IMR-90 (cell line): ENCODE measurements at regions not wholly inside any gene's neighbourhood (a gene's known extent, or its start where the extent isn't known, plus 50 kb on each side); places are given as distances from the start of the nearest gene placed in this dataset.

Source experiments
- ATAC-seq: fragments of 200-7000 bp; cut with Tn5 transposase; 2 replicates; pipeline ENCODE4 v1.9.1; 2020; ENCODE audit warnings: low read depth, mild to moderate bottlenecking, moderate library complexity
- BruUV-seq: library from RNA; stranded (reverse); fragments of 400-500 nt; replicated peaks from 2 replicates; lab custom pipeline; 2021; lab: Mats Ljungman, UMichigan
- CTCF ChIA-PET: fragments of 300-600 bp; formaldehyde crosslinking; extraction: SDS; loops from one replicate; lab custom pipeline; 2021; ENCODE audit warnings: antibody characterized with exemption; lab: Yijun Ruan, JAX
- POLR2A ChIA-PET: fragments of 300-600 bp; sonication (Branson Sonifier 250); formaldehyde crosslinking; loops from one replicate; lab custom pipeline; 2022; ENCODE audit warnings: antibody characterized with exemption; ENCODE audit not compliant: unreplicated experiment; lab: Charles Lee
- DNase-seq: peaks from one replicate; pipeline ENCODE4 v3.0.0; 2013
- H2AFZ ChIP-seq: replicated peaks from 2 replicates; pipeline ENCODE3; 2013; ENCODE audit warnings: low read length, mild to moderate bottlenecking; ENCODE audit not compliant: poor library complexity
- H2AK5ac ChIP-seq: 2 replicates; pipeline ENCODE4 v1.6.1; 2013; ENCODE audit warnings: low read depth, low read length, inconsistent platforms
- H2AK9ac ChIP-seq: replicated peaks from 2 replicates; pipeline ENCODE3; 2013; ENCODE audit warnings: mild to moderate bottlenecking, low read depth, low read length, moderate library complexity; ENCODE audit not compliant: poor library complexity
- H2BK120ac ChIP-seq: 2 replicates; pipeline ENCODE4 v1.6.1; 2013; ENCODE audit warnings: low read depth, low read length, inconsistent platforms
- H2BK15ac ChIP-seq: 3 replicates; pipeline ENCODE4 v1.6.1; 2013; ENCODE audit warnings: low read depth, low read length, inconsistent platforms
- H2BK20ac ChIP-seq: 2 replicates; pipeline ENCODE4 v1.6.1; 2013; ENCODE audit warnings: low read depth, mild to moderate bottlenecking, inconsistent platforms, low read length, moderate library complexity
- H2BK5ac ChIP-seq: 2 replicates; pipeline ENCODE4 v1.6.1; 2013; ENCODE audit warnings: mild to moderate bottlenecking, low read depth, low read length, inconsistent platforms; ENCODE audit not compliant: poor library complexity, severe bottlenecking
- H3K14ac ChIP-seq: replicated peaks from 2 replicates; pipeline ENCODE4 v1.6.1; 2013; ENCODE audit warnings: low read depth, low read length, inconsistent platforms
- H3K18ac ChIP-seq: 2 replicates; pipeline ENCODE4 v1.6.1; 2013; ENCODE audit warnings: low read depth, low read length, control low read depth
- H3K23ac ChIP-seq: 2 replicates; pipeline ENCODE4 v1.6.1; 2013; ENCODE audit warnings: low read depth, low read length, inconsistent platforms
- H3K27ac ChIP-seq: 2 replicates; pipeline ENCODE4 v1.5.1; 2013; ENCODE audit warnings: mild to moderate bottlenecking, control low read depth, low read length; ENCODE audit not compliant: insufficient read depth
- H3K27me3 ChIP-seq: 2 replicates; pipeline ENCODE4 v1.6.1; 2013; ENCODE audit warnings: low read length; ENCODE audit not compliant: control insufficient read depth, insufficient read depth
- H3K36me3 ChIP-seq: 2 replicates; pipeline ENCODE4 v1.6.1; 2013; ENCODE audit warnings: low read length, mixed read lengths; ENCODE audit not compliant: control insufficient read depth, insufficient read depth
- H3K4ac ChIP-seq: 2 replicates; pipeline ENCODE4 v1.6.1; 2013; ENCODE audit warnings: low read depth, low read length, inconsistent platforms
- H3K4me1 ChIP-seq: 2 replicates; pipeline ENCODE4 v1.6.1; 2013; ENCODE audit warnings: low read length, mixed read lengths; ENCODE audit not compliant: control insufficient read depth, insufficient read depth
- H3K4me2 ChIP-seq: 2 replicates; pipeline ENCODE4 v1.6.1; 2013; ENCODE audit warnings: low read depth, mild to moderate bottlenecking, control low read depth, low read length, moderate library complexity
- H3K4me3 ChIP-seq: 2 replicates; pipeline ENCODE4 v1.5.1; 2013; ENCODE audit warnings: low read depth, mild to moderate bottlenecking, control low read depth, low read length, moderate library complexity; ENCODE audit not compliant: insufficient read depth
- H3K56ac ChIP-seq: 2 replicates; pipeline ENCODE4 v1.6.1; 2013; ENCODE audit warnings: low read length, inconsistent platforms; ENCODE audit not compliant: insufficient read depth; ENCODE audit errors: extremely low read depth
- H3K79me1 ChIP-seq, 2 experiments: 2 replicates each; pipeline ENCODE4 v1.6.1; 2013; ENCODE audit warnings: low read length in 2 of 2, inconsistent platforms in 1 of 2, low read depth in 1 of 2
- H3K9ac ChIP-seq: 2 replicates; pipeline ENCODE4 v1.6.1; 2013; ENCODE audit warnings: low read depth, low read length, control low read depth
- H3K9me1 ChIP-seq: 2 replicates; pipeline ENCODE4 v1.6.1; 2013; ENCODE audit warnings: low read length, inconsistent platforms; ENCODE audit not compliant: insufficient read depth
- H3K9me3 ChIP-seq: 2 replicates; pipeline ENCODE4 v1.6.1; 2013; ENCODE audit warnings: low read length; ENCODE audit not compliant: control insufficient read depth, insufficient read depth
- H4K20me1 ChIP-seq: 2 replicates; pipeline ENCODE4 v1.6.1; 2013; ENCODE audit warnings: low read length, inconsistent platforms; ENCODE audit not compliant: insufficient read depth
- H4K5ac ChIP-seq: 2 replicates; pipeline ENCODE4 v1.6.1; 2013; ENCODE audit warnings: mild to moderate bottlenecking, low read depth, low read length, control low read depth
- H4K8ac ChIP-seq, 2 experiments: 2 replicates each; pipeline ENCODE4 v1.6.1; 2013; ENCODE audit warnings: low read depth in 2 of 2, low read length in 2 of 2, control low read depth in 1 of 2, inconsistent platforms in 1 of 2
- H4K91ac ChIP-seq: 2 replicates; pipeline ENCODE4 v1.6.1; 2013; ENCODE audit warnings: low read depth, low read length, inconsistent platforms; ENCODE audit not compliant: insufficient read depth
- BHLHE40 ChIP-seq: fragments of 150-350 bp; IDR thresholded peaks from 2 replicates; pipeline ENCODE4 v1.6.1; 2016; ENCODE audit warnings: mild to moderate bottlenecking, low read depth, low read length
- CEBPB ChIP-seq: IDR thresholded peaks from 2 replicates; pipeline ENCODE4 v1.6.1; 2012; ENCODE audit warnings: low read depth, low read length, improper control_type of control experiment
- CHD1 ChIP-seq: IDR thresholded peaks from 2 replicates; pipeline ENCODE4 v1.6.1; 2012; ENCODE audit warnings: low read depth, low read length, improper control_type of control experiment
- FOS ChIP-seq: fragments of 150-350 bp; IDR thresholded peaks from 2 replicates; pipeline ENCODE4 v1.6.1; 2016; ENCODE audit warnings: low read depth, low read length
- MAFK ChIP-seq: IDR thresholded peaks from 2 replicates; pipeline ENCODE4 v1.6.1; 2012; ENCODE audit warnings: low read depth, low read length, improper control_type of control experiment
- MAZ ChIP-seq: IDR thresholded peaks from 2 replicates; pipeline ENCODE4 v1.6.1; 2012; ENCODE audit warnings: low read depth, mild to moderate bottlenecking, low read length, improper control_type of control experiment, moderate library complexity, borderline replicate concordance
- MXI1 ChIP-seq: IDR thresholded peaks from 2 replicates; pipeline ENCODE4 v1.6.1; 2012; ENCODE audit warnings: low read depth, mild to moderate bottlenecking, low read length, moderate library complexity, borderline replicate concordance
- NFE2L2 ChIP-seq: fragments of 150-350 bp; IDR thresholded peaks from 2 replicates; pipeline ENCODE4 v1.6.1; 2016; ENCODE audit warnings: low read depth, mild to moderate bottlenecking, low read length
- POLR2A ChIP-seq: IDR thresholded peaks from 2 replicates; pipeline ENCODE4 v1.6.1; 2012; ENCODE audit warnings: mild to moderate bottlenecking, low read depth, low read length
- RAD21 ChIP-seq: IDR thresholded peaks from 2 replicates; pipeline ENCODE4 v1.6.1; 2012; ENCODE audit warnings: low read length, improper control_type of control experiment
- RCOR1 ChIP-seq: IDR thresholded peaks from 2 replicates; pipeline ENCODE4 v1.6.1; 2012; ENCODE audit warnings: mild to moderate bottlenecking, low read length, improper control_type of control experiment; ENCODE audit not compliant: insufficient replicate concordance
- RFX5 ChIP-seq: IDR thresholded peaks from 2 replicates; pipeline ENCODE4 v1.8.0; 2012; ENCODE audit warnings: low read depth, mild to moderate bottlenecking, low read length, moderate library complexity
- SMC3 ChIP-seq: fragments of 150-350 bp; IDR thresholded peaks from 2 replicates; pipeline ENCODE4 v1.6.1; 2016; ENCODE audit warnings: low read depth, mild to moderate bottlenecking, antibody characterized with exemption, low read length, moderate library complexity
- dilution Hi-C: fragments of 300-500 bp; cut with HindIII; formaldehyde crosslinking; loops from one replicate; pipeline ENCODE4 v1.14.3; 2018; ENCODE audit warnings: low sequenced_read_pairs; ENCODE audit not compliant: unreplicated experiment
- in situ Hi-C: fragments of 300-500 bp; cut with MboI; formaldehyde crosslinking; loops from 3 replicates; pipeline ENCODE4 v1.14.3; 2019; ENCODE audit warnings: low sequenced_read_pairs, inconsistent platforms, mixed read lengths
- intact Hi-C: fragments of 100-400 bp; cut with micrococcal nuclease; formaldehyde crosslinking; loops from 2 replicates; pipeline ENCODE4 v1.10.0; 2022
- TF ChIP-seq, protein P1 (sequence below): conservative IDR thresholded peaks from 2 replicates; pipeline ENCODE4 v1.5.1; 2012; ENCODE audit warnings: mild to moderate bottlenecking, low read depth, low read length, improper control_type of control experiment
- TF ChIP-seq, protein P2 (sequence below): fragments of 150-350 bp; IDR thresholded peaks from 2 replicates; pipeline ENCODE4 v1.6.1; 2016; ENCODE audit warnings: low read depth, mild to moderate bottlenecking, low read length, moderate library complexity, borderline replicate concordance
- TF ChIP-seq, protein P3 (sequence below): fragments of 150-350 bp; IDR thresholded peaks from 2 replicates; pipeline ENCODE4 v1.6.1; 2017; ENCODE audit warnings: mild to moderate bottlenecking, antibody characterized with exemption, low read length, low read depth

DNA sequence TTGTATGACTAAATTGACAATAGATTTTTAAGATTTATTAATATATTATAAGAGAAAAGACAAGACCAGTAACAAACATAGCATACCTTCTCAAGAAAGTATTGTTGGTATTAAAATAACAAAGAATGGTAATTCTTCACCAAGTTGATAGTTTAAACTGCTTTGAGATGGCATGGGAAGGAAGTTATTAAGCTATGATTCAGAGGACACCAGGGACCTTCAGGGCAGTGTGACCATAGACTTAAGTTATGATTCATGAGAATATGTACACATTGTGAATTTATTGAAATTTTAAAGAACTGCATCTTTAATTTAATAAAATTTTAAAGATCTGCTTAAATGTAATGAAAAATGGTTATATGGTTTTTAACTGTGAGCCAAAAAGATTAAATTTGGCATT, 205.7 kb downstream of the DSEL start:
- H3K79me1 ChIP-seq = no peaks in the 10 kb centered on the region
- H3K18ac ChIP-seq = no peak overlapping the region
- H2BK20ac ChIP-seq = no peak overlapping the region
- H3K9me1 ChIP-seq = no peaks in the 10 kb centered on the region
- 0 out of 3 replicates have a peak overlapping the region, but pooled peaks have one; percentile 20 for H2BK15ac ChIP-seq
- no peak overlapping the region for H4K8ac ChIP-seq
- H3K36me3 ChIP-seq = no peaks in the 10 kb centered on the region
- H3K4ac ChIP-seq = no peak overlapping the region
- H2BK120ac ChIP-seq = no peak overlapping the region
- H4K20me1 ChIP-seq = no peaks in the 10 kb centered on the region
- H3K9me3 ChIP-seq = no peaks in the 10 kb centered on the region
- H2AK5ac ChIP-seq = no peak overlapping the region; the same call in 1 of the 2 replicates
- H3K23ac ChIP-seq = no peak overlapping the region
- no peak overlapping the region for H3K27ac ChIP-seq
- DNase-seq = peak; percentile 47
- no peak overlapping the region for H3K14ac ChIP-seq
- no peak overlapping the region for H3K4me2 ChIP-seq
- dilution Hi-C loops (no loop called here), in situ Hi-C loops (no loop called here), intact Hi-C loops (loop anchor here (5.0 kb wide), 1 partner anchor 36 kb away; no protein-coding TSS in a partner anchor)
- no peaks in the 10 kb centered on the region for H3K4me1 ChIP-seq
- H4K91ac ChIP-seq = no peak overlapping the region
- no peak overlapping the region for H3K4me3 ChIP-seq
- no peak overlapping the region for H3K9ac ChIP-seq
- no peaks in the 10 kb centered on the region for H3K27me3 ChIP-seq
- no peak overlapping the region for H2AFZ ChIP-seq
- no TSS peak for BruUV-seq
- CTCF ChIA-PET = interaction anchor here (0.6 kb wide), 1 partner anchor 92 kb away, joined by 4 read pairs; no protein-coding TSS in a partner anchor
- H2AK9ac ChIP-seq = no peak overlapping the region
- peak overlapping the region; percentile 54 for H2BK5ac ChIP-seq
- H4K5ac ChIP-seq = no peak overlapping the region
- TF ChIP-seq MAZ (no peak), MAFK (no peak), RAD21 (no peak), CEBPB (no peak), MXI1 (no peak), RFX5 (no peak), BHLHE40 (no peak), POLR2A (no peak), FOS (no peak), SMC3 (no peak), CHD1 (no peak), RCOR1 (no peak), NFE2L2 (no peak)
- TF ChIP-seq, protein P1, sequence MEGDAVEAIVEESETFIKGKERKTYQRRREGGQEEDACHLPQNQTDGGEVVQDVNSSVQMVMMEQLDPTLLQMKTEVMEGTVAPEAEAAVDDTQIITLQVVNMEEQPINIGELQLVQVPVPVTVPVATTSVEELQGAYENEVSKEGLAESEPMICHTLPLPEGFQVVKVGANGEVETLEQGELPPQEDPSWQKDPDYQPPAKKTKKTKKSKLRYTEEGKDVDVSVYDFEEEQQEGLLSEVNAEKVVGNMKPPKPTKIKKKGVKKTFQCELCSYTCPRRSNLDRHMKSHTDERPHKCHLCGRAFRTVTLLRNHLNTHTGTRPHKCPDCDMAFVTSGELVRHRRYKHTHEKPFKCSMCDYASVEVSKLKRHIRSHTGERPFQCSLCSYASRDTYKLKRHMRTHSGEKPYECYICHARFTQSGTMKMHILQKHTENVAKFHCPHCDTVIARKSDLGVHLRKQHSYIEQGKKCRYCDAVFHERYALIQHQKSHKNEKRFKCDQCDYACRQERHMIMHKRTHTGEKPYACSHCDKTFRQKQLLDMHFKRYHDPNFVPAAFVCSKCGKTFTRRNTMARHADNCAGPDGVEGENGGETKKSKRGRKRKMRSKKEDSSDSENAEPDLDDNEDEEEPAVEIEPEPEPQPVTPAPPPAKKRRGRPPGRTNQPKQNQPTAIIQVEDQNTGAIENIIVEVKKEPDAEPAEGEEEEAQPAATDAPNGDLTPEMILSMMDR = no peak
- TF ChIP-seq, protein P2, sequence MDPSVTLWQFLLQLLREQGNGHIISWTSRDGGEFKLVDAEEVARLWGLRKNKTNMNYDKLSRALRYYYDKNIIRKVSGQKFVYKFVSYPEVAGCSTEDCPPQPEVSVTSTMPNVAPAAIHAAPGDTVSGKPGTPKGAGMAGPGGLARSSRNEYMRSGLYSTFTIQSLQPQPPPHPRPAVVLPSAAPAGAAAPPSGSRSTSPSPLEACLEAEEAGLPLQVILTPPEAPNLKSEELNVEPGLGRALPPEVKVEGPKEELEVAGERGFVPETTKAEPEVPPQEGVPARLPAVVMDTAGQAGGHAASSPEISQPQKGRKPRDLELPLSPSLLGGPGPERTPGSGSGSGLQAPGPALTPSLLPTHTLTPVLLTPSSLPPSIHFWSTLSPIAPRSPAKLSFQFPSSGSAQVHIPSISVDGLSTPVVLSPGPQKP = no peak
- TF ChIP-seq, protein P3, sequence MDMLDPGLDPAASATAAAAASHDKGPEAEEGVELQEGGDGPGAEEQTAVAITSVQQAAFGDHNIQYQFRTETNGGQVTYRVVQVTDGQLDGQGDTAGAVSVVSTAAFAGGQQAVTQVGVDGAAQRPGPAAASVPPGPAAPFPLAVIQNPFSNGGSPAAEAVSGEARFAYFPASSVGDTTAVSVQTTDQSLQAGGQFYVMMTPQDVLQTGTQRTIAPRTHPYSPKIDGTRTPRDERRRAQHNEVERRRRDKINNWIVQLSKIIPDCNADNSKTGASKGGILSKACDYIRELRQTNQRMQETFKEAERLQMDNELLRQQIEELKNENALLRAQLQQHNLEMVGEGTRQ = no peak
- H3K56ac ChIP-seq = no peak overlapping the region
- POLR2A ChIA-PET = interaction anchor here (0.6 kb wide), 1 partner anchor 1536 kb away, joined by 3 read pairs; no protein-coding TSS in a partner anchor
- peak; percentile 73 for ATAC-seq
